Putamen (tissue), 1 donor: ENCODE measurements at regions not wholly inside any gene's neighbourhood (a gene's known extent, or its start where the extent isn't known, plus 50 kb on each side); places are given as distances from the start of the nearest gene placed in this dataset.
"Not testable (repeated sequence)": the region's sequence is repeated elsewhere in the genome, so short reads cannot be mapped to it uniquely, and the experiment has no call there.

Experiments
- DNase-seq: peaks from one replicate; pipeline ENCODE4 v3.0.0-alpha.2; 2016; ENCODE audit warnings: low spot score

DNA sequence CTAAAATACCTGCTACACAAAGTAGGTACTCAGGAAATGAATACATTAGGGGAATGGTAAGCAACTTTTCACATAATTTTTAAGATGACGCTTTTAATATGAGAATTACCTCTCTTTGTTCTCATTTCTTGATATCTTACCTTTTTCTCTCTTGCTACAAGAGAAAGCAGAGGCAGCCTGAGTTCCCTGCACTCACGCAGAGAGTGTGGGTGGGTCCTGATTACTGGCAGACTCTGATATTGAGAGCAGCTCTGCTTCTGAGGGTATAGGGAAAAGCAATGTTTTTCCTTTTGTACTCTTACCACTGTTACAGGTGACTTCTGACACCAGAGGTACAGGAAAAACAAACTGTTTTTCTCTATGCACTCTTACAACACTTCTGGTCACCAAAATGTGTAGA, 420.2 kb upstream of the TMTC1 start:
- peak; percentile 64 for DNase-seq

GRCh38 chr12:30202521-30203254, 418.9 kb upstream of the TMTC1 start:
- DNase-seq: no peak

DNA sequence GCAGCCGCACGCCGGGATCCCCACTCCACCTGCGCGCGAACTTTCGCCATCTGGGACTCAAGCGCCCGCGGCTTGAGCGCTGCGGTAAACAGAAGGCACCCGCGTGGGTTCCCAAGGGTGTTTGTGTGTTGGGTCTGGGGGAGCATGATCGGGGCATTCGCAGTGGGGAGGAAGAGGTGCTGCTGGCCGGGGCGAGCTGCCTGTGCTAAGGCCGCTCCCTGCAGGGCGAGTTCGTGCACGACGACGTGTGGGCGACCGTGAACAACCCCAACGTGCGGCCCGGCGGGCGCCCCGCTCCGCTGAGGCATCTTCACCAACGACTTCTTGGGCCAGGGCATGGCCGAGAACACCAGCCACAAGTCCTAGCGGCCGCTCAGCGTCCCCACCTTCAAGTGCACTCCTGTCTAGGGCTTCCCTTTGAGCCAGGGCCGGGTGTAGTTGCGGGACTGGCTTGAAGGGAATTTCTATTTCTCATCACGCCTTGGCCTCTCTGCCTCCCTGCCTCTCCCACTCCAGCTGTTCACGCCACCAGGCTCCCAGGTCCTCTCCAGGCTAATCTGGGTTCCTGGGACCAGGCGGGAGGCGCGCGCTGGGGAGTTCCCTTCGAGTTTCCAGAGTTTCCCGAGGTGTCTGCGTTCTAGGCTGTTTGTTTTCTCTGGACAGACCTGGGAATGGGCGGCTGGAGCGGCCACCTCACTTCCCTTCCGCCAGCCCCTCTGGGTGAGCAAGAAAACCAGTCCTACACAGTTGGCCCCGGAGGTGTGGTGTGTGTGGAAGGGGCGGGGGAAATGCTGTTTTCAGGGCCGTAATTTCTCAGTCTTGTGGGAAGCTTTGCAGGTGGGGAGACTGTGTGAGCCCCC, 417.8 kb upstream of the TMTC1 start:
- no peak for DNase-seq

GRCh38 chr12:30200864-30201263, 417.1 kb upstream of the TMTC1 start:
- no peak for DNase-seq

DNA sequence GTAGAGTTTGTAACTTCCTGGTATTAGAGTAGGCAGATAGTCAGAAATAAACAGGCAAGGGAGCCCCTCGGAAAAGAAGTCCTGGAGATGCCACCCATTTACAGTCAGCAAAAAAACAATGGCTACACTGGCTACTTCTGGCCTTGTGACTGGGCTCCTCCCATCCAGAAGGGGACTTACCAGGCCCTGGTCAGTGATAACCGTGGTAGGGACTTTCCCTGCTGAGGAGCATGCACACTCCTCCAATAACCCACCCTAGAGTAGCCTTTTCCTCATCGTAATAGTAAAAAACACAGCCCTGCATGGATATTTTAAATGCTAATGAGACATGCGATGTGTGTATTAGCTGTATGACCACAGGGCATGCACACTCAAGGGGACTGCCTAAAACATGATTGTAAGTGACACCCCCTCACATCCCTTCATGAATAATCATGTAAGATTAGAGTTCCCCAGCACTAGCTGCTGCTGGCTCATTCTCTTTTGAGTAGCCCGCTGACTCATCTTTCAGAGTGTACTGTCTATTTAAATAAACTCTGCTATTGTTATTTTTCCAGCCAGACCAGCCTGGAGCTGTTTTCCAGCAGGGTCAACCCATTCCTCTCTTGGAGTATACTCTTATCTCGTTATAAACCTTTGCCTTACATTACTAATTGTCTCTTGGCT, 413.8 kb upstream of the TMTC1 start:
- no peak for DNase-seq

- DNase-seq: no peak
Observed at GRCh38 chr12:30191696-30192455, 408.1 kb upstream of the TMTC1 start.

DNA sequence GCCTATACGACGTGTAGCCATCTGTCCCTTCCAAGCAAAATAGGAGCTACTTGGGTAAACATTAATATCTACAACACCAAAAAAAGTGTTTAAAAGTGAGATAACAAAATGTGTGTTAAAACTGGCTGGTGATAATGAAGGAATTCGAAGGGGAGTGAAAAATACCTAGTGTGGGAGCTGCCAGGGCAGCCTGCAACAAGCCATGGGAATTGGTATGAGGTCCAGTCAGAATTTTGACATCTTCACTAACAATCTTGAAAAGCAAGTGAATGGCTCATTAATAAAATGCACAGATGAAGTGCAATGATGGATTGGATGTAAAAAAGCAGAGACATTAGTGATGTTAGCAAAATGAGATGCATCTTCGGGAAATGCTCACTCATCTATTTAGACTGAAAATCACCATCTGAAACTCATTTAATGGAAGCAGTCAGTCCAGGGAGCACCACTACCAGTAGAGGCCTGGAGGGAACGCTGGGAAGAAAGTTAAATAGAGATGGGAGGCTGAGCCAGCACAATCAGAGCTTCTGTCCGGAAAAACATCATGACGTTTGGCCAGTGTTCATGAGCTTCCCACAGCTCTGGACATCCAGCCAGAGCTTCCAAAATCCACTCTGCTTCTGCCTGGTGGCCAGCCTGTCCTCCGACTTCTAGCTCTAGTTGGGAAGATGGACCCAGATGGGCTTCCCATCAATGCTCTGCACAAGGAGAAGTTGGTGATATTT, 405.0 kb upstream of the TMTC1 start:
- DNase-seq: no peak

- DNase-seq: no peak
Observed at GRCh38 chr12:30187426-30187825, 403.7 kb upstream of the TMTC1 start.

GRCh38 chr12:30181334-30181733, 397.6 kb upstream of the TMTC1 start:
- DNase-seq: no peak

GRCh38 chr12:30180602-30181001, 396.9 kb upstream of the TMTC1 start:
- DNase-seq: no peak

- no peak for DNase-seq
Observed at GRCh38 chr12:30178916-30179315, 395.2 kb upstream of the TMTC1 start.

DNA sequence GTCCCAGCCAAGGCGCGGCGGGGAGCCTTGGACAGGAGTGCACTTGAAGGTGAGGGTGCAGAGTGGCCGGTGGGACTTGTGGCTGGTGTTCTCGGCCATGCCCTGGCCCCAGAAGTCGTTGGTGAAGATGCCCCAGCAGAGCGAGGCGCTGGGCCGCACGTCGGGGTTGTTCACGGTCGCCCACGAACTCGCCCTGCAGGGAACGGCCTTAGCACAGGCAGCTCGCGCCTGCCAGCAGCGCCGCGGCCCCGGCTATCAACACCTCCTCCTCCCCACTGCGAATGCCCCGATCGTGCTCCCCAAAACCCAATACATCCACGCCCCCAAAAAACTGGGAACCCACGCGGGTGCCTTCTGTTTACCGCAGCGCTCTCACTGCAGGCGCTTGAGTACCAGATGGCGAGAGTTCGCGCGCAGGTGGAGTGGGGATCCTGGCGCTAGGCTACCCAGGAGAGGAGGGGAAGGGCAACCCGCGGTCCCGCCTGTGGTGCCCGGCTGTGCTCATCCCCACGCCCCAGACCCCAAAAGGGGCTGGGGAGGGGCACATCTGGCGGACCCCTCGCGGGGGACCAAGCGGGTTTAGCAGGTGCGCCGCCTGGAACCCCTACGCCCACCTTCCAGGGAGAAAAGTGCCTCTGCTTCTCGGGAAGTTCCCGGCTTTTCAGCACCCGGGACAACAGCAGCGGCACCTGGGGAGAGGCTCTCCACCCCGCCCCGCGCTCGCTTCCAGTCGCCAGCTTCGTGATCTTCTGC, 386.3 kb upstream of the TMTC1 start:
- DNase-seq: no peak

DNA sequence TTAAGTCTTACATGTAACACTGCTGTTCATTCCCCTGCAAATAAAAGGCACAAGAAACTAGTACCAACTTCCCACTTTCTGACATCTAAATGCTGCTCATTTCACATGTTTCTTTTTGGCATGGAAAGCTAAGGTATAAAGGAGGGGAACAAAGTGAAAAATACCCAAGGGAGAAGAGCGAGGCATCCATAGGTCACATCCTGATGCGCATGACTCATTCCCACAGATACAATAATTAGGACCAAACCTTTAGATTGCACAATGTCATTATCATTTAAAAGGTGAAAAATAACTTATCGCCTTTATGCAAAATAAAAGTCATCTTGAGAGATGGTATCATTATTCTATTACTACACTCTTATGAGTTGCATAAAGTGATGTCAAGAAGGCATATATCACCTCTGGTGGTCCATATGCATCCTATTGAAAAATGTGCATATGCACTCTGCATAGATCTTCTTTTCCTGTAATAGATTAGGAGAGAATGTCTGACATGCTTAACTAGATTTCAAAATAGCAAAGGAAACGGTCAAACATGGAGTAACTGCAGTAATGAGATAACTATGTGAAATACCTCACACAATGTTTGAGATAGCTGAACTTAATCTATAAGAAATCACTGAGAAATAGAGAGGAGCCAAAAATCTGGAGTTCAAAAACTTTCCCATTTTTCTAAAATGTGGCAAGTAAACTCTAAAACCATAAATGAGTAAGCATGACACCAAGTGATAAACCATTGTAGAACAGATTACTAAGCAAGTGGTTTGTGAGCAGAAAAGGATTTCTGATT, 382.5 kb upstream of the TMTC1 start:
- DNase-seq: no peak

- no peak for DNase-seq
Observed at GRCh38 chr12:30164382-30165318, 380.9 kb upstream of the TMTC1 start.

GRCh38 chr12:30156833-30157232, 373.1 kb upstream of the TMTC1 start:
- DNase-seq: not testable (repeated sequence)

DNA sequence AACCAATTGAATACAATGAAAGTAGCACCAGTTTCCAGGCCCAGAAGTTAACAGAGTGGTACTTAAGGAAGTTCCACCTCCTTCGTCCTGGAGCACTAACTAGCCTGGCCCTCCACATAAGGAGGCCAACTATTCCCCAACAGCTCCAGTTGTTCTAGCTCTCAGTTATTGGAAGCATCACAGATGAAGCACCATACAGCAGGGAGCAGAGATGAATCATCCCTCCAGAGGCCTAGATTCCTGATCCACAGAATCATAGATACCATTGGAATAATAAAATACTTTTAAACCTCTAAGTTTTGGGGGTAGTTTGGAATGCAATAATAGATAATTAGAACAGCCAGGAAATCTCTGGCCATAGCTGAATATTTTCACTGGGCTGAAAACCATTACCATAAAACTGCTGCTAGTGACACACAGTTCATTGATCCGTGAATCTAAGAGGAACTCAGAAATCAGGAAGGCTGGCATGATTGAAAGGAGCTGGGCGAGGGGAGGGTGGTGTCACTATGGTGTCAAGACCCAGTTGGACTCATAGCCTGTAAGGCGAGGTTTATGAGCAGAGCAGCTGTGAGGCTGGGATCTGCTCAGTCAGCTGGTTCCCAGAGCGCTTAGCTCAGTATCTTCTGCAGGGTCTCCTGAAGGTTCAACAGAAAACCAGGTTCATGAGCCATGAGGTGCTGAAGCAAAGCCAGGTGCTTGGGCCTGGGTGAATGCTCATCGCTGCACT, 371.4 kb upstream of the TMTC1 start:
- DNase-seq: no peak

GRCh38 chr12:30153981-30154380, 370.2 kb upstream of the TMTC1 start:
- DNase-seq: no peak

- DNase-seq: no peak
Observed at GRCh38 chr12:30152705-30153104, 369.0 kb upstream of the TMTC1 start.
